Gastroesophageal sphincter (tissue), 4 donors: ENCODE measurements at regions not wholly inside any gene's neighbourhood (a gene's known extent, or its start where the extent isn't known, plus 50 kb on each side); places are given as distances from the start of the nearest gene placed in this dataset.

ENCODE experiments used
- ATAC-seq: fragments of 150-250 bp; one replicate; pipeline ENCODE4 v1.9.1; 2016; ENCODE audit warnings: mild to moderate bottlenecking, moderate library complexity
- H3K27ac ChIP-seq, 4 donors: fragments of 200-600 bp; sonication (generic) in 3 of 4; 1 replicate in 3 of 4; 2 replicates in 1 of 4; pipeline ENCODE4 v1.5.1; 2016 to 2019
- H3K27me3 ChIP-seq: fragments of 200-600 bp; sonication (generic); one replicate; pipeline ENCODE4 v1.5.1; 2019
- H3K36me3 ChIP-seq, 2 donors: fragments of 200-600 bp; sonication (generic); one replicate each; pipeline ENCODE4 v1.5.1; 2019; ENCODE audit warnings: control low read depth in 1 of 2
- H3K4me1 ChIP-seq, 3 donors: fragments of 200-600 bp; sonication (generic); 1 replicate in 2 of 3; 2 replicates in 1 of 3; pipeline ENCODE4 v1.5.1; 2016 to 2019; ENCODE audit warnings: control low read depth in 2 of 3
- H3K4me3 ChIP-seq, 2 donors: fragments of 200-600 bp; sonication (generic); one replicate each; pipeline ENCODE4 v1.5.1; 2019; ENCODE audit warnings: mild to moderate bottlenecking in 1 of 2, moderate library complexity in 1 of 2
- H3K9me3 ChIP-seq, 3 donors: fragments of 200-600 bp; sonication (generic); one replicate each; pipeline ENCODE4 v1.5.1; 2017 to 2019; ENCODE audit warnings: control low read depth in 2 of 3
- EP300 ChIP-seq: sonication (generic); formaldehyde crosslinking; IDR thresholded peaks from one replicate; pipeline ENCODE4 v1.6.1; 2017; ENCODE audit warnings: antibody characterized with exemption, mild to moderate bottlenecking
- POLR2A ChIP-seq, 2 donors: fragments of 450-650 bp; IDR thresholded peaks; one replicate each; pipeline ENCODE4 v1.6.1; 2017; ENCODE audit warnings: antibody characterized with exemption in 2 of 2, mild to moderate bottlenecking in 2 of 2, moderate library complexity in 1 of 2
- POLR2AphosphoS5 ChIP-seq: sonication (generic); formaldehyde crosslinking; IDR thresholded peaks from one replicate; pipeline ENCODE4 v1.6.1; 2017; ENCODE audit warnings: antibody characterized with exemption
- WGBS, 2 donors: methylation state at CpG; one replicate each; pipeline ENCODE4 v1.1.5; 2018; ENCODE audit warnings: low coverage in 1 of 2; 5-methylcytosine and 5-hydroxymethylcytosine counted together
- TF ChIP-seq, protein P1 (sequence below), 4 experiments: fragments of 200-600 bp in 2 of 4; fragments of 450-650 bp in 2 of 4; sonication (generic) in 1 of 4; IDR thresholded peaks; one replicate each; pipeline ENCODE4 v1.5.1; 2017 to 2019; ENCODE audit warnings: antibody characterized with exemption in 4 of 4, mild to moderate bottlenecking in 2 of 4, moderate library complexity in 2 of 4

DNA sequence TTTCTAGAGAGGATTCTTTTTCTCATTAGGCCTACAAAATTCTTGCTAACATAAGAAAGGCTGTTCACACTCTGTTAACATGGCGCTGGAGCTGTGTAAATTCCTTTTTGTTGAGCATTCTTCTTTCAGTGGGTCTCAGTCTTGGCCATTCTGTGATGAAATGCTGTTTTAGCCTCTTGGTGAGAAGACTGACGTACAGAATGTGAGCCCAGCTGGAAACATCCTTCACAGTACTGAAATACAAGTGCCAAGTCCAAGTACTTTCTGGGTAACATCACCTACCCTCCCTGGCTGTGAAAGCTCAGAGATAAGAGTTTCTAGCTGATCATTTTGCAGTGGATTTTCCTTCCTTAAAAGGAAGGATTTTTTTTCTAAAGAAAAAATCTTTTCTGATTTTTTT lies 231.8 kb downstream of the AHR start:
- no peaks in the 10 kb centered on the region for H3K27me3 ChIP-seq
- no peaks in the 10 kb centered on the region for H3K4me1 ChIP-seq
- H3K4me3 ChIP-seq, result no peak overlapping the region
- no peak for ATAC-seq
- no peaks in the 10 kb centered on the region for H3K9me3 ChIP-seq
- no peak overlapping the region for H3K27ac ChIP-seq
- TF ChIP-seq EP300, result no peak
- TF ChIP-seq POLR2A (IDR thresholded peaks at IDR 0.05), result no peak
- TF ChIP-seq POLR2AphosphoS5, result no peak
- TF ChIP-seq, protein P1, sequence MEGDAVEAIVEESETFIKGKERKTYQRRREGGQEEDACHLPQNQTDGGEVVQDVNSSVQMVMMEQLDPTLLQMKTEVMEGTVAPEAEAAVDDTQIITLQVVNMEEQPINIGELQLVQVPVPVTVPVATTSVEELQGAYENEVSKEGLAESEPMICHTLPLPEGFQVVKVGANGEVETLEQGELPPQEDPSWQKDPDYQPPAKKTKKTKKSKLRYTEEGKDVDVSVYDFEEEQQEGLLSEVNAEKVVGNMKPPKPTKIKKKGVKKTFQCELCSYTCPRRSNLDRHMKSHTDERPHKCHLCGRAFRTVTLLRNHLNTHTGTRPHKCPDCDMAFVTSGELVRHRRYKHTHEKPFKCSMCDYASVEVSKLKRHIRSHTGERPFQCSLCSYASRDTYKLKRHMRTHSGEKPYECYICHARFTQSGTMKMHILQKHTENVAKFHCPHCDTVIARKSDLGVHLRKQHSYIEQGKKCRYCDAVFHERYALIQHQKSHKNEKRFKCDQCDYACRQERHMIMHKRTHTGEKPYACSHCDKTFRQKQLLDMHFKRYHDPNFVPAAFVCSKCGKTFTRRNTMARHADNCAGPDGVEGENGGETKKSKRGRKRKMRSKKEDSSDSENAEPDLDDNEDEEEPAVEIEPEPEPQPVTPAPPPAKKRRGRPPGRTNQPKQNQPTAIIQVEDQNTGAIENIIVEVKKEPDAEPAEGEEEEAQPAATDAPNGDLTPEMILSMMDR (IDR thresholded peaks at IDR 0.05), result no peak
- no peaks in the 10 kb centered on the region for H3K36me3 ChIP-seq
- 54 to 100% methylated on average over 1 to 2 of the region's 2 CpGs for WGBS, 2 donors

DNA sequence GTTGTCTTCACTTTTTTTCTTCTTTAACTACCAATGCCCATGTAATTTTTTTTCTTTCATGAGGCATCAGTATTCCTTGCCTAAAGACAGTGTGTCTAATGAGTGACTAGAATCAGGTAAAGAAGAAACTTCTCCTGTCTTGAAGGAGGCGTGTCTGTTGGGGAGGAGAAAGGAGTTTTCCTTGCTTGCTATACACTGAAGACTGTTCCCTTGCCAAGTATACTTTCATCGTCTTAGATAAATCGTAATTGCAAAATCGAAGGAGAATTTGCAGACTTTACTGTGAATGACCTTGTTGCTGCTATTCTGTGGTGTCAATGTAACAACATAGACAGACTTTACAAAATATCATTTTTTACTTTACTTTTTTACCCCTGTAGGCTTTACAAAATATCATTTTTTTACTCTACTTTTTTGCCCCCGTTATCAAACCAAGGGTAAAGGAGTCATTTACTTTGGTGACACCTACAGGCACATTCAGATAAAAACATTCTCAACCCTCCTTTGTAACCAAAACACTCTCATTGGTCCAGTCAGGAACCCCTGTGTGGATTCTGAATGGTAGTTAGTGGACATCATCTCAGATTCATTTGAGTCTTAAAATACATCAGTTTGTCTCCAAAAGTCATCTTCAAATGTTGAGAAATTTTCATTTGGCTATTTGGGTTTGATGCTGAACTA lies 232.4 kb downstream of the AHR start:
- no peaks in the 10 kb centered on the region for H3K36me3 ChIP-seq
- no peak overlapping the region for H3K27ac ChIP-seq
- no peaks in the 10 kb centered on the region for H3K4me1 ChIP-seq
- ATAC-seq, result no peak
- 40 to 76% methylated on average over 2 to 5 of the region's 5 CpGs for WGBS, 2 donors
- TF ChIP-seq POLR2A (IDR thresholded peaks at IDR 0.05) (no peak), POLR2AphosphoS5 (no peak), EP300 (no peak)
- TF ChIP-seq, protein P1 (IDR thresholded peaks at IDR 0.05), result peak in 3 of 4 experiments; percentile 15 to 48 (median 22)
- no peaks in the 10 kb centered on the region for H3K27me3 ChIP-seq
- no peak overlapping the region for H3K4me3 ChIP-seq
- H3K9me3 ChIP-seq, result no peaks in the 10 kb centered on the region

DNA sequence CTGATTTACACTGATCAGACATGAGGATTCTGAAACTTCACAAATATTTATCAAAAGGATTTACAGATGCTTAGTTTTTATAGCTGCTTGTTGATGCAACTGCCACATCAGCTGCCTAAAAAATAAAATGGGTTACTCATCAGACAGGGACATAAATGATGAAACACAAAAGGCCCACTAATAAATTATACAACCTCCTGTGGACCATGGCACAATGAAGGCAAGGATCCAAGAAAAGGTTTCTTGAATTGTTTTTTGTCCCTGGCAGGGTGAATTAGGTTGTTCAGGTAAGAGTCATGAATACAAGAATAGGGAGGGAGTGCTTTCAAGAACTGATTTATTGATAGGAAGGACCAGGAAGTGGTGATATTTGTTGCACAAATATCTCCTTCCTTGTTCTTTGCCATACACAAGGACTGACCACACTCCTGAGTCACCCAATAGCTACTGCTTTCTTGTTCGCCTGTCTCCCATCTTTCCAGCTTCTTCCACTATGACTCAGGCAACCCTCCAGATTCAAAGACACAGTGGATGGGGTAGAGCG lies 234.5 kb downstream of the AHR start:
- H3K4me1 ChIP-seq, result no peaks in the 10 kb centered on the region
- H3K27ac ChIP-seq, result no peak overlapping the region
- 80 to 84% methylated on average over 1 to 2 of the region's 2 CpGs for WGBS, 2 donors
- TF ChIP-seq POLR2A (IDR thresholded peaks at IDR 0.05), result no peak
- TF ChIP-seq POLR2AphosphoS5, result no peak
- TF ChIP-seq, protein P1 (IDR thresholded peaks at IDR 0.05), result no peak
- TF ChIP-seq EP300, result no peak
- H3K9me3 ChIP-seq, result no peaks in the 10 kb centered on the region
- ATAC-seq, result no peak
- H3K36me3 ChIP-seq, result no peaks in the 10 kb centered on the region
- H3K27me3 ChIP-seq, result no peaks in the 10 kb centered on the region
- H3K4me3 ChIP-seq, result no peak overlapping the region

DNA sequence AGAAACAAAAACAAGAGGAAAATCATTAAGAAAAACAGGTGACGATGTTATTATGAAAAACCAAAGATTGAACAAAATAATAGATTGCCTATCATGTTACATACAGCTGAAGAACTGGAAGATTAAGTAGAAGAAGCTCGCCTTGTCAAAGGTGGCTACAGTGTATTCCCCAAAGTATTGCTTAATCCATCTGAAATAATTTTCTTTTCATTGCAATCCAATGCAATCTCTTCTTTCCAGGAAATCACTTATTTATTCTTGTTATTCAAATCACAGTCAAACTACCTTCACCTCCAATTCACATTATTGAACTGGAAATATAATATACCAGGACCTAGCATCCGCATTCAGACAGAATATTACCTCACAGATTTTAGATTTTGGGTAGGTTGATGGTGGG lies 235.9 kb downstream of the AHR start:
- 62 to 77% methylated on average over 3 of the region's 3 CpGs for WGBS, 2 donors
- Histone ChIP-seq H3K27ac (no peak overlapping the region), H3K36me3 (no peaks in the 10 kb centered on the region), H3K27me3 (no peaks in the 10 kb centered on the region), H3K4me1 (no peaks in the 10 kb centered on the region), H3K4me3 (no peak overlapping the region), H3K9me3 (no peaks in the 10 kb centered on the region)
- no peak for ATAC-seq
- no peak for TF ChIP-seq EP300
- TF ChIP-seq, protein P1 (IDR thresholded peaks at IDR 0.05), result no peak
- TF ChIP-seq POLR2A (IDR thresholded peaks at IDR 0.05), result no peak
- TF ChIP-seq POLR2AphosphoS5, result no peak

DNA sequence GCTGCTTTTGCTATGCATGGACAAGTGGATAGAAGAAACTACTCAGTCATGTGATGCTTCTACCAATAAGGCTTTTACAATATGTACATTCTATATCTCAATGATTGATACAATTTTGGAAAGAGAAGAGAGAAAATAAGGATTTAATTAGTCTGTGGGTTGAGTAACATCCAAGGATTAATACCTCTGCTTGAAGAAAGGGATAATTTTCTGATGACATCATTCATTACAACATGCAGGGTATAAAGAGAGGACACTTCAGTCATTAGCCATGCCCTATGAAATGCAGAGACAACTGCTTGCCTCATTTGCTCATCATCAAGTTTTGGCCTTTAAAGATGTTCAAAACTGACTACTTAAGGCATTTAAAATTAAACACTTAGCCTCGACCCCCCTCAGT lies 237.3 kb downstream of the AHR start:
- Histone ChIP-seq H3K4me1 (no peaks in the 10 kb centered on the region), H3K4me3 (no peak overlapping the region)
- ATAC-seq, result no peak

More for the DNA sequence above, 237.3 kb downstream of the AHR start:
- Histone ChIP-seq H3K36me3 (no peaks in the 10 kb centered on the region), H3K27me3 (no peaks in the 10 kb centered on the region), H3K9me3 (no peaks in the 10 kb centered on the region), H3K27ac (no peak overlapping the region)
- WGBS, 2 donors, result 43 to 80% methylated on average over 1 of the region's 1 CpG
- TF ChIP-seq, protein P1 (IDR thresholded peaks at IDR 0.05), result no peak
- TF ChIP-seq POLR2AphosphoS5 (no peak), POLR2A (IDR thresholded peaks at IDR 0.05) (no peak), EP300 (no peak)
